Subcutaneous abdominal adipose tissue (tissue), 5 donors: ENCODE measurements at regions not wholly inside any gene's neighbourhood (a gene's known extent, or its start where the extent isn't known, plus 50 kb on each side); places are given as distances from the start of the nearest gene placed in this dataset.

Experiments
- H3K27ac ChIP-seq: one replicate; pipeline ENCODE4 v1.7.0; 2013; ENCODE audit warnings: low read depth, mild to moderate bottlenecking, inconsistent platforms, low read length, moderate library complexity
- H3K27me3 ChIP-seq, 5 donors: one replicate each; pipeline ENCODE4 v1.7.0; 2013; ENCODE audit warnings: low read length in 5 of 5, inconsistent platforms in 1 of 5; ENCODE audit not compliant: control insufficient read depth in 5 of 5, insufficient read depth in 4 of 5
- H3K36me3 ChIP-seq, 5 donors: one replicate each; pipeline ENCODE4 v1.7.0; 2013; ENCODE audit warnings: low read length in 5 of 5; ENCODE audit not compliant: control insufficient read depth in 5 of 5, insufficient read depth in 5 of 5
- H3K4me1 ChIP-seq, 5 donors: one replicate each; pipeline ENCODE4 v1.7.0; 2013; ENCODE audit warnings: low read length in 5 of 5, mild to moderate bottlenecking in 3 of 5, moderate library complexity in 1 of 5; ENCODE audit not compliant: control insufficient read depth in 5 of 5, insufficient read depth in 5 of 5
- H3K4me3 ChIP-seq, 5 donors: one replicate each; pipeline ENCODE4 v1.7.0; 2013; ENCODE audit warnings: low read length in 5 of 5, low read depth in 1 of 5
- H3K9ac ChIP-seq, 5 donors: one replicate each; pipeline ENCODE4 v1.7.0; 2013; ENCODE audit warnings: low read length in 5 of 5, mild to moderate bottlenecking in 4 of 5, moderate library complexity in 3 of 5
- H3K9me3 ChIP-seq, 5 donors: one replicate each; pipeline ENCODE4 v1.7.0; 2013; ENCODE audit warnings: low read length in 5 of 5; ENCODE audit not compliant: control insufficient read depth in 5 of 5
- donor health status: healthy.
- donor health status: healthy.
- donor health status: healthy.
- donor health status: healthy.
- donor health status: healthy.

DNA sequence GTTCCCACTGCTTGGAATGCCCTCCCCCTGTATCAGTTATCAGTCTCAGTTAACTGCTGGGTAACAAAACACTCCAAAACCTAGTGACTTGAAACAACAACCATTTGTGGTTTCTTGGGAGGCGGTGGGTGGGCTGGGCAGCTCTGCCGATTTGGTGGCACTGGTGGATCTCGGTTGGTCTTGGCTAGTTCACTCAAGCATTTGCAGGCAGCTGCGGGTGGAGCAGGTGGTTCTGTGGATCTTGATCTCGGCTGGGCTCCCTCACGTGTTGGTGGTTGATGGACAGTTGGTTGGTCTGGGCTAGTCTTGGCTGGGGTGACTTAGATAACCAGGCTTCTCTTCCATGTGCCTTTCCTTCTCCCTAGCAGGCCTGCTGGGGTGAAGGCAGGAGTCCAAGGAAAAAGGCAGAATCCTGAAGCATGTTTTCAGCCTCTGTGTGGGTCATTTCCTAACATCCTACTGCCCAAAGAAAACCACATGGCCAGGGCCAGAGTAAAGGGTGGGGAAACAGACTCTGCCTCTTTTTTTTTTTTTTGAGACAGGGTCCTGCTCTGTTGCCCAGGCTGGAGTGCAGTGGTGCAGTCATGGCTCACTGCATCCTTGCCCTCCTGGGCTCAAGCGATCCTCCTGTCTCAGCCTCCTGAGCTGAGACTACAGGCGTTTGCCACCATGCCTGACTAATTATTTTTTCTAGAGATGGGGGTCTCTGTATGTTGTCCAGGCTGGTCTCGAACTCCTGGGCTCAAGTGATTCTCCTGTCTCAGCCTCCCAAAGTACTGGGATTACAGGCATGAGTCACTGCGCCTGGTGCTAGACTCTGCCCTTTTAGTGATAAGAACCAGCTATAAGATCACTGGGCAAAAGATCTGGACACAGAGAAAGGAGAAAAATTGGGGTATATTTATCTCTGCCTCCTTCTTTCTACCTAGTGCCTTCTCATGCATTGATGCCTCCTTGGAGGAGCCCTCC, 183.7 kb downstream of the RGS3 start:
- no peak overlapping the region for H3K9ac ChIP-seq
- H3K4me1 ChIP-seq, result peaks cover 0 to 18% (median 11%) of the 10 kb centered on the region in 5 donors
- no peaks in the 10 kb centered on the region for H3K9me3 ChIP-seq
- H3K27ac ChIP-seq, result no peak overlapping the region
- no peaks in the 10 kb centered on the region for H3K36me3 ChIP-seq
- H3K4me3 ChIP-seq, result no peak overlapping the region
- H3K27me3 ChIP-seq, result no peaks in the 10 kb centered on the region

GRCh38 chr9:113648048-113648447, 184.5 kb downstream of the RGS3 start:
- Histone ChIP-seq H3K9ac (no peak overlapping the region), H3K4me1 (peaks cover 0 to 20% (median 11%) of the 10 kb centered on the region in 5 donors), H3K4me3 (no peak overlapping the region), H3K36me3 (no peaks in the 10 kb centered on the region), H3K27ac (no peak overlapping the region), H3K9me3 (no peaks in the 10 kb centered on the region), H3K27me3 (no peaks in the 10 kb centered on the region)

- Histone ChIP-seq H3K4me3 (no peak overlapping the region), H3K36me3 (no peaks in the 10 kb centered on the region), H3K9me3 (no peaks in the 10 kb centered on the region), H3K27ac (no peak overlapping the region), H3K27me3 (no peaks in the 10 kb centered on the region), H3K9ac (no peak overlapping the region), H3K4me1 (peaks cover 0 to 20% (median 11%) of the 10 kb centered on the region in 5 donors)
These were observed 185.1 kb downstream of the RGS3 start for GRCh38 chr9:113648586-113648985.

DNA sequence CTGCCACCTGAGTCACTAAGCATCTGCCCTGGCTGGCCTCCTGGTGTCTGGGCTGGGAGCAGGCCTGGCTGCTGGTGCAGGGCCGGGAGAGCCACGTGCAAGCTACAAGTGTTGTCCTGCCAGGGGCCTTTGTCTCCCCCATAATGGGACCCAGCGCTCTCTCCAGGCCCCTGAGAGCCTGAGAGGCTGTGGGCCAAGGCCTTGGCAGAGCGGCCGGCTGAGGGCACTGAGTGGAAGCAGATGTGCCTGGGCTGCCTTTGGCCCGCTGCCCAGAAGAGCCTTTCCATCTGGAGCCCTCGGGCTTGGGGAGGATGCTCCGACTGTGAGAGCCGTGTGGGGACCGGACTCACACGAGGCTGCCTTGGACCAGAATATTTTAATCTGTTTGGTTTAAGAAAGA, 185.5 kb downstream of the RGS3 start:
- no peak overlapping the region for H3K9ac ChIP-seq
- no peaks in the 10 kb centered on the region for H3K27me3 ChIP-seq
- H3K27ac ChIP-seq, result no peak overlapping the region
- no peaks in the 10 kb centered on the region for H3K9me3 ChIP-seq
- no peaks in the 10 kb centered on the region for H3K36me3 ChIP-seq
- H3K4me1 ChIP-seq, result peaks cover 0 to 24% (median 13%) of the 10 kb centered on the region in 5 donors
- no peak overlapping the region for H3K4me3 ChIP-seq

DNA sequence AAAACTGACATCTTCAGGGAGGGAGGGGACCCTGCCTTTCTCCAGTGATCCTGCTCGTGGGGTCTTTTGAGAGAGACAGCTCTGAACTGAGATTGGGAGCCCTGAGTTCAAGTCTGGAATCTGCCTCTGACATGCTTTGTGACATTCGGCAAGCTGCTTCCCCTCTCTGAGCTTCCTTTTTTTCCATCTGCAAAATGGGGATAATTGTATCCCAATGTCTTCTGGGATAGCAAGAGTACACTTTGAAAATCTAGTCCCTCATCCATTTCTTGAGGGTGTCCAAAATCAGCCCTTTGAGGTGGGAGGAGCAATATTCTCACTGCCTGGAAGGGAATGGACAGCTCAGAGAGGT, 186.3 kb downstream of the RGS3 start:
- Histone ChIP-seq H3K36me3 (no peaks in the 10 kb centered on the region), H3K27me3 (no peaks in the 10 kb centered on the region), H3K9ac (no peak overlapping the region), H3K4me1 (peaks cover 0 to 31% (median 21%) of the 10 kb centered on the region in 5 donors), H3K4me3 (no peak overlapping the region), H3K9me3 (no peaks in the 10 kb centered on the region), H3K27ac (no peak overlapping the region)

DNA sequence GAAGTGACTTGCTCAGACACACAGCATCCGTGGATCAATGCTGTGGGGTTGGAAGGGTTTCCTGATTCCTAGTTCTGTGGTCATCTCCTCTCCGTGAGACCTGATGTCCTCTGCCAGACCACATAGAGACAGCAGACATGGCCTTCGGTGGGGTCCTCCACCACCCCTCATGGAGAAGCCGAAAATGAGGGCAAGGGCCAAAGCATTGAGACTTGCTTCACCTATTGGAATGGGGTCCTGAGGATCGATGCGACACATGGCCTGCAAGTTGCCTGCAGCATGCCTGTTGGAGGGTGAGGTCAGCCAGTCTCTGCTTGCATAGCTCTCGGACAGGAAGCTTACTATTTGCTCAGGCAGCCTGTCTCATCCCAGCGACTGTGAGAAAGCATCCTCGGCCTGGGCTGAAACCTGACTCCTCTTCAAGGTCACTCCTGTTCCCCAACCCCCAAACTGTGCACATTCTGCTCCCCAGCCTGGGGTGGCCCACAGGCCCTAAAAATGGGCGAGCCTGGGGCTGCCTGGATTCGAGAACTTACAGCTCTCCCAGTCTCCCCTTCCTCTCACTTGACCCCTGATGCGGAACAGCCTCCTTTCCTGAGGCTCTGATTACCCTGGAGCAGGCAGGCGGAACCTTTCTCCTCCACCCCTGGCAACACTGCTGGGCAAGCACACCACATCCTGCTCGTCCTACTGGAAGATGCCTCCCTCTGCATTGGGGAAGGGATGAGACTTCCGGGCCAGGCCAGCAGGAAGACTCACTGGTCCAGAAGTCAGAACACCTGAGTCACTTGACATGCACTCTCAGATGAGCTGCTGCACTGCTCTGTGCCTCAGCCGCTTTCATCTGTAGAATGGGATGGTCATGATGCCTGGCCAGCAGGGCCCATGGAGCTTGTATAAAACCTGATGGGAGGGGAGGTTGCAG, 186.9 kb downstream of the RGS3 start:
- Histone ChIP-seq H3K27me3 (no peaks in the 10 kb centered on the region), H3K27ac (no peak overlapping the region), H3K4me3 (no peak overlapping the region), H3K36me3 (no peaks in the 10 kb centered on the region), H3K9ac (no peak overlapping the region), H3K4me1 (peaks cover 3 to 38% (median 27%) of the 10 kb centered on the region in 5 donors), H3K9me3 (no peaks in the 10 kb centered on the region)

- Histone ChIP-seq H3K4me1 (peaks cover 3 to 45% (median 32%) of the 10 kb centered on the region in 5 donors), H3K36me3 (no peaks in the 10 kb centered on the region), H3K9me3 (no peaks in the 10 kb centered on the region), H3K9ac (no peak overlapping the region), H3K27ac (no peak overlapping the region), H3K4me3 (no peak overlapping the region), H3K27me3 (no peaks in the 10 kb centered on the region)
These were observed 188.4 kb downstream of the RGS3 start for GRCh38 chr9:113651896-113652295.

- Histone ChIP-seq H3K9ac (no peak overlapping the region), H3K4me1 (peaks cover 7 to 51% (median 38%) of the 10 kb centered on the region in 5 donors), H3K9me3 (no peaks in the 10 kb centered on the region)
These were observed 189.0 kb downstream of the RGS3 start for GRCh38 chr9:113652355-113653152.

DNA sequence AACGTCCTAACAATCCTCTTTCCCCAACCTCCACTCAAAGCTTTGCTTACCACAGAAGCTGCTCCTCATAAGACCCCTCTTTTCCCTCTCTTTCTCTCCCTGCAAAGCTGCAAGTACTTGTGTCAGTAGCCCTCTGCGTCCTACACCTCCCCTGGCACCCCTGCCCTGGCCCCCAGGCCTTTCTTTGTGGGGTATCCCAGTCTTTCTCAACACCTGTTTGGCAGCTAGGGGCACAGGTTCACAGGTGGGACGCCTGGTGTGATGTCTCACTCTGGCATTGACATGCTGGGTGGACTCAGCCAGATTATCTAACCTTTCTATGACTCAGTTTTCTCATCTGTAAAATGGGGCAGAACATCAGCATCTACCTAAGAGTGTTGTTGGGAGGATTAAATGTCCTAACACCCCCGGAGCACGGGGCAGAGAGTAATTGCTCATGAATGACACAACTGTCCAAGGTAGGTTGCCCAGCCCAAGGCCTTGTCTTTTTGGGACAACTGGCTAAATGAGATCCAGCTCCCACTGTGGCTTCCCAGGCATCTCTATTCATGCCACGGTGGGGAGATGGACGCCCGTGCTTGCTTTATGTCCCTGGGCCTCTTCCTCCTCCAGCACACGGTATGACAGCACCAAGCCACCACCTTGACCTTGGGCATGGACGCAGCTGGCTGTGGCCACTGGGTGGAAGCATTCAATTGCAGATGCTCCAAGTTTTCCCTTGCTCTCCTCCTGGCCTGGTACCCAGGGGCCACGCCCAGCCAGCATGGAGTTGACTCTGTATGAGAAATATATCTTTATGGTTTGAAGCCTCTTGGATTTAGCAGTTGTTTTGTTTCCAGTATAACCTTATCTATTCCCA, 190.4 kb downstream of the RGS3 start:
- peaks cover 11 to 47% (median 31%) of the 10 kb centered on the region in 5 donors for H3K4me1 ChIP-seq
- H3K9me3 ChIP-seq, result no peaks in the 10 kb centered on the region
- H3K27me3 ChIP-seq, result peaks cover 0 to 4% (median 0%) of the 10 kb centered on the region in 5 donors
- H3K27ac ChIP-seq, result peak overlapping the region; percentile 59
- H3K9ac ChIP-seq, result no peak overlapping the region
- H3K36me3 ChIP-seq, result no peaks in the 10 kb centered on the region
- no peak overlapping the region for H3K4me3 ChIP-seq

More at GRCh38 chr9:113652355-113653152, 189.0 kb downstream of the RGS3 start:
- Histone ChIP-seq H3K27me3 (no peaks in the 10 kb centered on the region), H3K27ac (no peak overlapping the region), H3K36me3 (no peaks in the 10 kb centered on the region), H3K4me3 (no peak overlapping the region)
